ENCODE measurements at regions not wholly inside any gene's neighbourhood (a gene's known extent, or its start where the extent isn't known, plus 50 kb on each side); places are given as distances from the start of the nearest gene placed in this dataset.

- H3K4me1 ChIP-seq (ENCODE audit: control insufficient read depth in 2 of 2, insufficient read depth in 2 of 2, low read length in 1 of 2), result no peaks in the 10 kb centered on the region
- no peaks in the 10 kb centered on the region for H3K27me3 ChIP-seq (ENCODE audit: control insufficient read depth in 1 of 2, insufficient read depth in 2 of 2, low read length in 2 of 2)
- H3K36me3 ChIP-seq (ENCODE audit: control insufficient read depth in 2 of 2, insufficient read depth in 2 of 2, low read length in 1 of 2), result no peaks in the 10 kb centered on the region
- H3K4me3 ChIP-seq (ENCODE audit: low read depth in 1 of 2, low read length in 2 of 2), result no peak overlapping the region
- WGBS, 2 donors, result 85% methylated on average over 2 of the region's 2 CpGs
- no peaks in the 10 kb centered on the region for H3K9me3 ChIP-seq (ENCODE audit: control insufficient read depth in 2 of 2, insufficient read depth in 1 of 2, low read depth in 1 of 2, low read length in 1 of 2)
- no peak overlapping the region for H3K27ac ChIP-seq (ENCODE audit: low read depth in 2 of 2, low read length in 1 of 2)
Observed at GRCh38 chr7:20839196-20839735, 52.6 kb upstream of the SP8 start.

- H3K27me3 ChIP-seq (ENCODE audit: control insufficient read depth in 1 of 2, insufficient read depth in 2 of 2, low read length in 2 of 2), result no peaks in the 10 kb centered on the region
- H3K27ac ChIP-seq (ENCODE audit: low read depth in 2 of 2, low read length in 1 of 2), result no peak overlapping the region
- H3K4me3 ChIP-seq (ENCODE audit: low read depth in 1 of 2, low read length in 2 of 2), result no peak overlapping the region
- no peaks in the 10 kb centered on the region for H3K36me3 ChIP-seq (ENCODE audit: control insufficient read depth in 2 of 2, insufficient read depth in 2 of 2, low read length in 1 of 2)
- no peaks in the 10 kb centered on the region for H3K4me1 ChIP-seq (ENCODE audit: control insufficient read depth in 2 of 2, insufficient read depth in 2 of 2, low read length in 1 of 2)
- WGBS, 2 donors, result 63 to 66% methylated on average over 2 of the region's 2 CpGs
- no peaks in the 10 kb centered on the region for H3K9me3 ChIP-seq (ENCODE audit: control insufficient read depth in 2 of 2, insufficient read depth in 1 of 2, low read depth in 1 of 2, low read length in 1 of 2)
Observed at GRCh38 chr7:20839987-20840386, 53.3 kb upstream of the SP8 start.

- 83 to 90% methylated on average over 6 of the region's 6 CpGs for WGBS, 2 donors
- Histone ChIP-seq H3K36me3 (ENCODE audit: control insufficient read depth in 2 of 2, insufficient read depth in 2 of 2, low read length in 1 of 2) (no peaks in the 10 kb centered on the region), H3K4me3 (ENCODE audit: low read depth in 1 of 2, low read length in 2 of 2) (no peak overlapping the region), H3K9me3 (ENCODE audit: control insufficient read depth in 2 of 2, insufficient read depth in 1 of 2, low read depth in 1 of 2, low read length in 1 of 2) (peaks cover 0 to 2% of the 10 kb centered on the region in 2 donors), H3K4me1 (ENCODE audit: control insufficient read depth in 2 of 2, insufficient read depth in 2 of 2, low read length in 1 of 2) (no peaks in the 10 kb centered on the region), H3K27me3 (ENCODE audit: control insufficient read depth in 1 of 2, insufficient read depth in 2 of 2, low read length in 2 of 2) (peaks cover 0 to 2% of the 10 kb centered on the region in 2 donors), H3K27ac (ENCODE audit: low read depth in 2 of 2, low read length in 1 of 2) (no peak overlapping the region)
Observed at GRCh38 chr7:20846791-20847190, 60.1 kb upstream of the SP8 start.

- Histone ChIP-seq H3K27me3 (ENCODE audit: control insufficient read depth in 1 of 2, insufficient read depth in 2 of 2, low read length in 2 of 2) (no peaks in the 10 kb centered on the region), H3K27ac (ENCODE audit: low read depth in 2 of 2, low read length in 1 of 2) (no peak overlapping the region), H3K36me3 (ENCODE audit: control insufficient read depth in 2 of 2, insufficient read depth in 2 of 2, low read length in 1 of 2) (no peaks in the 10 kb centered on the region), H3K4me1 (ENCODE audit: control insufficient read depth in 2 of 2, insufficient read depth in 2 of 2, low read length in 1 of 2) (no peaks in the 10 kb centered on the region), H3K4me3 (ENCODE audit: low read depth in 1 of 2, low read length in 2 of 2) (no peak overlapping the region), H3K9me3 (ENCODE audit: control insufficient read depth in 2 of 2, insufficient read depth in 1 of 2, low read depth in 1 of 2, low read length in 1 of 2) (no peaks in the 10 kb centered on the region)
- 72% methylated on average over 3 of the region's 3 CpGs for WGBS, 2 donors
Observed at GRCh38 chr7:20858951-20859350, 72.3 kb upstream of the SP8 start.

- WGBS, 2 donors, result 59 to 80% methylated on average over 4 of the region's 4 CpGs
Observed at GRCh38 chr7:20861468-20861867, 74.8 kb upstream of the SP8 start.

GRCh38 chr7:20862554-20862953, 75.9 kb upstream of the SP8 start:
- Histone ChIP-seq H3K4me3 (ENCODE audit: low read depth in 1 of 2, low read length in 2 of 2) (no peak overlapping the region), H3K9me3 (ENCODE audit: control insufficient read depth in 2 of 2, insufficient read depth in 1 of 2, low read depth in 1 of 2, low read length in 1 of 2) (no peaks in the 10 kb centered on the region), H3K27me3 (ENCODE audit: control insufficient read depth in 1 of 2, insufficient read depth in 2 of 2, low read length in 2 of 2) (no peaks in the 10 kb centered on the region), H3K4me1 (ENCODE audit: control insufficient read depth in 2 of 2, insufficient read depth in 2 of 2, low read length in 1 of 2) (no peaks in the 10 kb centered on the region), H3K27ac (ENCODE audit: low read depth in 2 of 2, low read length in 1 of 2) (no peak overlapping the region), H3K36me3 (ENCODE audit: control insufficient read depth in 2 of 2, insufficient read depth in 2 of 2, low read length in 1 of 2) (no peaks in the 10 kb centered on the region)
- 64 to 74% methylated on average over 4 of the region's 4 CpGs for WGBS, 2 donors

More at GRCh38 chr7:20861468-20861867, 74.8 kb upstream of the SP8 start:
- H3K4me1 ChIP-seq (ENCODE audit: control insufficient read depth in 2 of 2, insufficient read depth in 2 of 2, low read length in 1 of 2), result no peaks in the 10 kb centered on the region
- no peak overlapping the region for H3K4me3 ChIP-seq (ENCODE audit: low read depth in 1 of 2, low read length in 2 of 2)
- no peaks in the 10 kb centered on the region for H3K9me3 ChIP-seq (ENCODE audit: control insufficient read depth in 2 of 2, insufficient read depth in 1 of 2, low read depth in 1 of 2, low read length in 1 of 2)
- no peak overlapping the region for H3K27ac ChIP-seq (ENCODE audit: low read depth in 2 of 2, low read length in 1 of 2)
- H3K36me3 ChIP-seq (ENCODE audit: control insufficient read depth in 2 of 2, insufficient read depth in 2 of 2, low read length in 1 of 2), result no peaks in the 10 kb centered on the region
- no peaks in the 10 kb centered on the region for H3K27me3 ChIP-seq (ENCODE audit: control insufficient read depth in 1 of 2, insufficient read depth in 2 of 2, low read length in 2 of 2)

GRCh38 chr7:20864221-20864620, 77.5 kb upstream of the SP8 start:
- 89 to 92% methylated on average over 3 of the region's 3 CpGs for WGBS, 2 donors
- no peaks in the 10 kb centered on the region for H3K4me1 ChIP-seq (ENCODE audit: control insufficient read depth in 2 of 2, insufficient read depth in 2 of 2, low read length in 1 of 2)

GRCh38 chr7:20865684-20866083, 79.0 kb upstream of the SP8 start:
- H3K4me1 ChIP-seq (ENCODE audit: control insufficient read depth in 2 of 2, insufficient read depth in 2 of 2, low read length in 1 of 2), result no peaks in the 10 kb centered on the region
- no peaks in the 10 kb centered on the region for H3K9me3 ChIP-seq (ENCODE audit: control insufficient read depth in 2 of 2, insufficient read depth in 1 of 2, low read depth in 1 of 2, low read length in 1 of 2)
- H3K36me3 ChIP-seq (ENCODE audit: control insufficient read depth in 2 of 2, insufficient read depth in 2 of 2, low read length in 1 of 2), result no peaks in the 10 kb centered on the region
- WGBS, 2 donors, result 72 to 75% methylated on average over 6 of the region's 6 CpGs
- H3K27ac ChIP-seq (ENCODE audit: low read depth in 2 of 2, low read length in 1 of 2), result no peak overlapping the region
- H3K27me3 ChIP-seq (ENCODE audit: control insufficient read depth in 1 of 2, insufficient read depth in 2 of 2, low read length in 2 of 2), result no peaks in the 10 kb centered on the region
- no peak overlapping the region for H3K4me3 ChIP-seq (ENCODE audit: low read depth in 1 of 2, low read length in 2 of 2)

More at GRCh38 chr7:20864221-20864620, 77.5 kb upstream of the SP8 start:
- no peaks in the 10 kb centered on the region for H3K36me3 ChIP-seq (ENCODE audit: control insufficient read depth in 2 of 2, insufficient read depth in 2 of 2, low read length in 1 of 2)
- no peak overlapping the region for H3K27ac ChIP-seq (ENCODE audit: low read depth in 2 of 2, low read length in 1 of 2)
- H3K27me3 ChIP-seq (ENCODE audit: control insufficient read depth in 1 of 2, insufficient read depth in 2 of 2, low read length in 2 of 2), result no peaks in the 10 kb centered on the region
- no peaks in the 10 kb centered on the region for H3K9me3 ChIP-seq (ENCODE audit: control insufficient read depth in 2 of 2, insufficient read depth in 1 of 2, low read depth in 1 of 2, low read length in 1 of 2)
- H3K4me3 ChIP-seq (ENCODE audit: low read depth in 1 of 2, low read length in 2 of 2), result no peak overlapping the region

- Histone ChIP-seq H3K9me3 (ENCODE audit: control insufficient read depth in 2 of 2, insufficient read depth in 1 of 2, low read depth in 1 of 2, low read length in 1 of 2) (no peaks in the 10 kb centered on the region), H3K27me3 (ENCODE audit: control insufficient read depth in 1 of 2, insufficient read depth in 2 of 2, low read length in 2 of 2) (no peaks in the 10 kb centered on the region), H3K4me1 (ENCODE audit: control insufficient read depth in 2 of 2, insufficient read depth in 2 of 2, low read length in 1 of 2) (no peaks in the 10 kb centered on the region), H3K4me3 (ENCODE audit: low read depth in 1 of 2, low read length in 2 of 2) (no peak overlapping the region), H3K36me3 (ENCODE audit: control insufficient read depth in 2 of 2, insufficient read depth in 2 of 2, low read length in 1 of 2) (no peaks in the 10 kb centered on the region), H3K27ac (ENCODE audit: low read depth in 2 of 2, low read length in 1 of 2) (no peak overlapping the region)
- 78 to 88% methylated on average over 2 of the region's 2 CpGs for whole genome bisulfite sequencing, 2 donors
Observed at GRCh38 chr7:20870977-20871376, 84.3 kb upstream of the SP8 start.

GRCh38 chr7:20892776-20893175, 106.1 kb upstream of the SP8 start:
- H3K27me3 ChIP-seq (ENCODE audit: control insufficient read depth in 1 of 2, insufficient read depth in 2 of 2, low read length in 2 of 2), result no peaks in the 10 kb centered on the region
- H3K4me1 ChIP-seq (ENCODE audit: control insufficient read depth in 2 of 2, insufficient read depth in 2 of 2, low read length in 1 of 2), result no peaks in the 10 kb centered on the region
- no peaks in the 10 kb centered on the region for H3K36me3 ChIP-seq (ENCODE audit: control insufficient read depth in 2 of 2, insufficient read depth in 2 of 2, low read length in 1 of 2)
- H3K4me3 ChIP-seq (ENCODE audit: low read depth in 1 of 2, low read length in 2 of 2), result no peak overlapping the region
- no peak overlapping the region for H3K27ac ChIP-seq (ENCODE audit: low read depth in 2 of 2, low read length in 1 of 2)
- H3K9me3 ChIP-seq (ENCODE audit: control insufficient read depth in 2 of 2, insufficient read depth in 1 of 2, low read depth in 1 of 2, low read length in 1 of 2), result no peaks in the 10 kb centered on the region
- WGBS, 2 donors, result 43 to 46% methylated on average over 1 of the region's 1 CpG
